ENCODE measurements at regions not wholly inside any gene's neighbourhood (a gene's known extent, or its start where the extent isn't known, plus 50 kb on each side); places are given as distances from the start of the nearest gene placed in this dataset.
A peak's percentile ranks its signal among the peaks of the same experiment; 100 is the strongest.

GRCh38 chr20:10861619-10862018 is 187.8 kb upstream of the JAG1 start:
- no peak overlapping the region for H3K23ac ChIP-seq (ENCODE audit: low read length in 2 of 2)
- peaks cover 13% of the 10 kb centered on the region for H3K4me1 ChIP-seq (ENCODE audit: control insufficient read depth, insufficient read depth, low read depth, low read length)
- no peak overlapping the region for H3K18ac ChIP-seq (ENCODE audit: low read depth in 1 of 2, low read length in 2 of 2)
- H2BK120ac ChIP-seq (ENCODE audit: low read depth, low read length): no peak overlapping the region
- no peak overlapping the region for H2BK12ac ChIP-seq (ENCODE audit: low read length in 2 of 2)
- no peak for DNase-seq
- H4K91ac ChIP-seq (ENCODE audit: low read length): no peak overlapping the region
- no peak overlapping the region for H2BK5ac ChIP-seq (ENCODE audit: low read depth, low read length, poor library complexity, severe bottlenecking)
- no peaks in the 10 kb centered on the region for H3K9me3 ChIP-seq (ENCODE audit: control insufficient read depth, low read length)
- no peak overlapping the region for H3K14ac ChIP-seq (ENCODE audit: low read length in 2 of 2)
- H3K27me3 ChIP-seq (ENCODE audit: control insufficient read depth in 1 of 2, insufficient read depth in 1 of 2, low read length in 2 of 2): no peaks in the 10 kb centered on the region
- H3K4me2 ChIP-seq (ENCODE audit: low read length, poor library complexity, severe bottlenecking): peak overlapping the region; percentile 35
- WGBS: 100% methylated on average over 2 of the region's 2 CpGs
- no peaks in the 10 kb centered on the region for H3K36me3 ChIP-seq (ENCODE audit: control insufficient read depth in 1 of 2, insufficient read depth in 2 of 2, low read depth in 1 of 2, low read length in 2 of 2)
- H2AK5ac ChIP-seq (ENCODE audit: low read length, severe bottlenecking): peak overlapping the region; percentile 75
- H3K27ac ChIP-seq (ENCODE audit: low read length, poor library complexity, severe bottlenecking): peak overlapping the region; percentile 30
- H4K8ac ChIP-seq (ENCODE audit: low read length): no peak overlapping the region
- no peak overlapping the region for H3K4ac ChIP-seq (ENCODE audit: low read depth in 1 of 2, low read length in 2 of 2)
- no peak overlapping the region for H3K4me3 ChIP-seq (ENCODE audit: insufficient read depth in 1 of 2, low read depth in 1 of 2, low read length in 2 of 2)
- no peak overlapping the region for H3K9ac ChIP-seq (ENCODE audit: low read length)
- no peak overlapping the region for H2AFZ ChIP-seq (ENCODE audit: low read depth, low read length)
- H3K79me1 ChIP-seq (replicated peaks; ENCODE audit: low read length, poor library complexity, severe bottlenecking): no peaks in the 10 kb centered on the region
- H2BK15ac ChIP-seq (ENCODE audit: low read depth, poor library complexity, severe bottlenecking): no peak overlapping the region

GRCh38 chr20:10863337-10864060 is 189.7 kb upstream of the JAG1 start:
- WGBS: 40% methylated on average over 2 of the region's 6 CpGs
- peaks cover 8% of the 10 kb centered on the region for H3K4me1 ChIP-seq (ENCODE audit: control insufficient read depth, insufficient read depth, low read depth, low read length)
- peak; percentile 50 for DNase-seq
- H3K4me3 ChIP-seq (ENCODE audit: insufficient read depth in 1 of 2, low read depth in 1 of 2, low read length in 2 of 2): peak overlapping the region in 1 of 2 experiments; percentile 54
- H3K79me1 ChIP-seq (replicated peaks; ENCODE audit: low read length, poor library complexity, severe bottlenecking): no peaks in the 10 kb centered on the region
- H3K4ac ChIP-seq (ENCODE audit: low read depth in 1 of 2, low read length in 2 of 2): no peak overlapping the region
- no peak overlapping the region for H2BK120ac ChIP-seq (ENCODE audit: low read depth, low read length)
- H2AK5ac ChIP-seq (ENCODE audit: low read length, severe bottlenecking): peak overlapping the region; percentile 85
- H3K9me3 ChIP-seq (ENCODE audit: control insufficient read depth, low read length): no peaks in the 10 kb centered on the region
- H3K23ac ChIP-seq (ENCODE audit: low read length in 2 of 2): no peak overlapping the region
- no peak overlapping the region for H2BK15ac ChIP-seq (ENCODE audit: low read depth, poor library complexity, severe bottlenecking)
- H3K4me2 ChIP-seq (ENCODE audit: low read length, poor library complexity, severe bottlenecking): no peak overlapping the region
- no peaks in the 10 kb centered on the region for H3K36me3 ChIP-seq (ENCODE audit: control insufficient read depth in 1 of 2, insufficient read depth in 2 of 2, low read depth in 1 of 2, low read length in 2 of 2)
- H3K27me3 ChIP-seq (ENCODE audit: control insufficient read depth in 1 of 2, insufficient read depth in 1 of 2, low read length in 2 of 2): no peaks in the 10 kb centered on the region
- H3K14ac ChIP-seq (ENCODE audit: low read length in 2 of 2): no peak overlapping the region
- no peak overlapping the region for H3K18ac ChIP-seq (ENCODE audit: low read depth in 1 of 2, low read length in 2 of 2)
- peak overlapping the region; percentile 76 for H3K9ac ChIP-seq (ENCODE audit: low read length)
- no peak overlapping the region for H2BK12ac ChIP-seq (ENCODE audit: low read length in 2 of 2)
- H3K27ac ChIP-seq (ENCODE audit: low read length, poor library complexity, severe bottlenecking): peak overlapping the region; percentile 89
- peak overlapping the region; percentile 77 for H2BK5ac ChIP-seq (ENCODE audit: low read depth, low read length, poor library complexity, severe bottlenecking)
- no peak overlapping the region for H2AFZ ChIP-seq (ENCODE audit: low read depth, low read length)
- H4K91ac ChIP-seq (ENCODE audit: low read length): no peak overlapping the region
- H4K8ac ChIP-seq (ENCODE audit: low read length): no peak overlapping the region

- Histone ChIP-seq H2BK15ac (ENCODE audit: low read depth, poor library complexity, severe bottlenecking) (no peak overlapping the region), H4K8ac (ENCODE audit: low read length) (no peak overlapping the region), H3K4me1 (ENCODE audit: control insufficient read depth, insufficient read depth, low read depth, low read length) (peaks cover 8% of the 10 kb centered on the region), H3K36me3 (ENCODE audit: control insufficient read depth in 1 of 2, insufficient read depth in 2 of 2, low read depth in 1 of 2, low read length in 2 of 2) (no peaks in the 10 kb centered on the region), H3K23ac (ENCODE audit: low read length in 2 of 2) (no peak overlapping the region), H3K9me3 (ENCODE audit: control insufficient read depth, low read length) (no peaks in the 10 kb centered on the region), H3K9ac (ENCODE audit: low read length) (peak overlapping the region; percentile 76), H2BK5ac (ENCODE audit: low read depth, low read length, poor library complexity, severe bottlenecking) (peak overlapping the region; percentile 77), H3K79me1 (replicated peaks; ENCODE audit: low read length, poor library complexity, severe bottlenecking) (no peaks in the 10 kb centered on the region), H3K4me3 (ENCODE audit: insufficient read depth in 1 of 2, low read depth in 1 of 2, low read length in 2 of 2) (peak overlapping the region in 1 of 2 experiments; percentile 54), H3K18ac (ENCODE audit: low read depth in 1 of 2, low read length in 2 of 2) (peak overlapping the region in 1 of 2 experiments; percentile 67), H3K14ac (ENCODE audit: low read length in 2 of 2) (peak overlapping the region in 1 of 2 experiments; percentile 90), H4K91ac (ENCODE audit: low read length) (no peak overlapping the region), H3K4me2 (ENCODE audit: low read length, poor library complexity, severe bottlenecking) (no peak overlapping the region), H2BK120ac (ENCODE audit: low read depth, low read length) (no peak overlapping the region), H2BK12ac (ENCODE audit: low read length in 2 of 2) (peak overlapping the region in 1 of 2 experiments; percentile 73), H2AK5ac (ENCODE audit: low read length, severe bottlenecking) (peak overlapping the region; percentile 95), H3K27ac (ENCODE audit: low read length, poor library complexity, severe bottlenecking) (peak overlapping the region; percentile 89), H2AFZ (ENCODE audit: low read depth, low read length) (no peak overlapping the region), H3K4ac (ENCODE audit: low read depth in 1 of 2, low read length in 2 of 2) (no peak overlapping the region), H3K27me3 (ENCODE audit: control insufficient read depth in 1 of 2, insufficient read depth in 1 of 2, low read length in 2 of 2) (no peaks in the 10 kb centered on the region)
- DNase-seq: peak; percentile 6
- WGBS: 71% methylated on average over 8 of the region's 8 CpGs
Measured at GRCh38 chr20:10864076-10864672, 190.4 kb upstream of the JAG1 start.

DNA sequence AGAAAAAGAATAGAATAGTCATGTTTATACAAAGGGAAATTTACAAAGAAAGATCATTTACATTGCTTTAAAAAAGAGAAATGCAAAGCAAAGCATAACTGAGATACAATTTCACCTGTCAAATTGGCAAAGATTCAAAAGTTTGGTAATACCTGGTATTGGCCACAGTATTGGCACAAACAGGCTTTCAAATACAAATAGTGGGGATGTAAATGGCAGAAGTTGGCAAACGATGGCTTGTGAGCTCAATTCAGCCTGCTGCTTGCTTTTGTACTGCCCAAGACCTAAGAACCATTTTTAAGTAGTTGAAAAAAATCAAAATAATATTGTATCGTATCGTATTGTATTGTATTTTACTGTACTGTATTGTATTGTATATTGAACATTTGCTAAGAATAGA is 194.5 kb upstream of the JAG1 start:
- DNase-seq: no peak
- Histone ChIP-seq H3K4me3 (ENCODE audit: insufficient read depth in 1 of 2, low read depth in 1 of 2, low read length in 2 of 2) (no peak overlapping the region), H2AK5ac (ENCODE audit: low read length, severe bottlenecking) (no peak overlapping the region), H2AFZ (ENCODE audit: low read depth, low read length) (no peak overlapping the region), H4K91ac (ENCODE audit: low read length) (no peak overlapping the region), H3K18ac (ENCODE audit: low read depth in 1 of 2, low read length in 2 of 2) (no peak overlapping the region), H3K14ac (ENCODE audit: low read length in 2 of 2) (no peak overlapping the region), H4K8ac (ENCODE audit: low read length) (no peak overlapping the region), H3K27ac (ENCODE audit: low read length, poor library complexity, severe bottlenecking) (no peak overlapping the region), H3K9ac (ENCODE audit: low read length) (no peak overlapping the region), H3K9me3 (ENCODE audit: control insufficient read depth, low read length) (no peaks in the 10 kb centered on the region), H3K4me2 (ENCODE audit: low read length, poor library complexity, severe bottlenecking) (no peak overlapping the region), H3K4ac (ENCODE audit: low read depth in 1 of 2, low read length in 2 of 2) (no peak overlapping the region), H3K4me1 (ENCODE audit: control insufficient read depth, insufficient read depth, low read depth, low read length) (peaks cover 4% of the 10 kb centered on the region), H2BK12ac (ENCODE audit: low read length in 2 of 2) (no peak overlapping the region), H2BK15ac (ENCODE audit: low read depth, poor library complexity, severe bottlenecking) (no peak overlapping the region), H2BK5ac (ENCODE audit: low read depth, low read length, poor library complexity, severe bottlenecking) (no peak overlapping the region), H3K79me1 (replicated peaks; ENCODE audit: low read length, poor library complexity, severe bottlenecking) (no peaks in the 10 kb centered on the region), H2BK120ac (ENCODE audit: low read depth, low read length) (no peak overlapping the region), H3K27me3 (ENCODE audit: control insufficient read depth in 1 of 2, insufficient read depth in 1 of 2, low read length in 2 of 2) (no peaks in the 10 kb centered on the region), H3K36me3 (ENCODE audit: control insufficient read depth in 1 of 2, insufficient read depth in 2 of 2, low read depth in 1 of 2, low read length in 2 of 2) (no peaks in the 10 kb centered on the region), H3K23ac (ENCODE audit: low read length in 2 of 2) (no peak overlapping the region)
- 100% methylated on average over 1 of the region's 3 CpGs for WGBS

Measured in mesenchymal stem cell (in vitro differentiated cells and primary cell).